Urinary bladder (tissue), 3 donors: ENCODE measurements at regions not wholly inside any gene's neighbourhood (a gene's known extent, or its start where the extent isn't known, plus 50 kb on each side); places are given as distances from the start of the nearest gene placed in this dataset.

Source experiments
- DNase-seq: peaks from one replicate; pipeline ENCODE4 v3.0.0-alpha.2; 2015; ENCODE audit errors: extremely low spot score
- H3K27ac ChIP-seq: one replicate; pipeline ENCODE4 v1.5.1; 2013; ENCODE audit warnings: low read depth, mild to moderate bottlenecking, moderate library complexity
- H3K36me3 ChIP-seq: one replicate; pipeline ENCODE4 v1.6.1; 2013; ENCODE audit warnings: mild to moderate bottlenecking, moderate library complexity; ENCODE audit not compliant: insufficient read depth
- H3K4me1 ChIP-seq: one replicate; pipeline ENCODE4 v1.6.1; 2013; ENCODE audit warnings: mild to moderate bottlenecking, moderate library complexity; ENCODE audit not compliant: insufficient read depth
- H3K4me3 ChIP-seq: one replicate; pipeline ENCODE4 v1.5.1; 2013; ENCODE audit warnings: low read depth, low read length
- WGBS: extraction: QIAGEN DNeasy Blood & Tissue Kit; methylation state at CpG from one replicate; pipeline ENCODE4 v1.1.7; 2013; 5-methylcytosine and 5-hydroxymethylcytosine counted together
- donor health status: healthy with polysubstance abuse.
- donor health status: healthy.

GRCh38 chr10:3452683-3453361 is 280.2 kb upstream of the PITRM1 start:
- H3K27ac ChIP-seq: peak overlapping the region; percentile 74
- no peak for DNase-seq
- no peak overlapping the region for H3K4me3 ChIP-seq
- no peaks in the 10 kb centered on the region for H3K4me1 ChIP-seq
- no peaks in the 10 kb centered on the region for H3K36me3 ChIP-seq
- WGBS: 20% methylated on average over 7 of the region's 7 CpGs

DNA sequence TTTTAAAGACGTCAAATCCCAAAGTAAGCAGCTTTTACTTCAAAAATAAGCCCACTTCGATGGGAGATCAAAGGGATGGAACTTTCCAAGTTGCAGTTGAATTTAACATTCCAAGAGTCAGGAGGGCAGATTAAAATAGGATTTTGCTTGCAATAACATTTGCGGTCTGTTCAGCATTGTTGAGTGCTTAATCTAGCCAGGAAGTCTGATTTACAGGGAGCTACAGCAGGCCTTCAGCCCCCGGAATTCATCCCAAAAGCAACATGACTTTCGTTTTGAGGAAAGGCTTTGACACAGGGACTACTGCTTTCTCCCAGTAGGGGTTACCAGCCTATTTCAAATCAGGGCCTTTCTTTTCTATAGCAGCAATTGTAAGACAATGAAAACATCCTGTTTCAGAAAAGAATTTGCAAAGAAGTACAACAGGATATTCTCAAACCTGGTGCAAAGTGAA is 279.6 kb upstream of the PITRM1 start:
- Histone ChIP-seq H3K27ac (no peak overlapping the region), H3K4me3 (no peak overlapping the region), H3K36me3 (no peaks in the 10 kb centered on the region), H3K4me1 (no peaks in the 10 kb centered on the region)
- no peak for DNase-seq
- WGBS: 6% methylated on average over 5 of the region's 5 CpGs

- Histone ChIP-seq H3K27ac (no peak overlapping the region), H3K4me3 (no peak overlapping the region), H3K36me3 (no peaks in the 10 kb centered on the region), H3K4me1 (no peaks in the 10 kb centered on the region)
- WGBS: 41% methylated on average over 4 of the region's 4 CpGs
- no peak for DNase-seq
These were observed 279.1 kb upstream of the PITRM1 start for GRCh38 chr10:3451516-3452172.

- WGBS: 92% methylated on average over 4 of the region's 4 CpGs
- Histone ChIP-seq H3K4me3 (no peak overlapping the region), H3K27ac (no peak overlapping the region), H3K4me1 (no peaks in the 10 kb centered on the region), H3K36me3 (no peaks in the 10 kb centered on the region)
- DNase-seq: no peak
These were observed 273.6 kb upstream of the PITRM1 start for GRCh38 chr10:3446221-3446620.

- H3K27ac ChIP-seq: no peak overlapping the region
- WGBS: 94% methylated on average over 4 of the region's 4 CpGs
- no peak for DNase-seq
- H3K4me3 ChIP-seq: no peak overlapping the region
- no peaks in the 10 kb centered on the region for H3K36me3 ChIP-seq
- H3K4me1 ChIP-seq: no peaks in the 10 kb centered on the region
These were observed 273.1 kb upstream of the PITRM1 start for GRCh38 chr10:3445648-3446047.

DNA sequence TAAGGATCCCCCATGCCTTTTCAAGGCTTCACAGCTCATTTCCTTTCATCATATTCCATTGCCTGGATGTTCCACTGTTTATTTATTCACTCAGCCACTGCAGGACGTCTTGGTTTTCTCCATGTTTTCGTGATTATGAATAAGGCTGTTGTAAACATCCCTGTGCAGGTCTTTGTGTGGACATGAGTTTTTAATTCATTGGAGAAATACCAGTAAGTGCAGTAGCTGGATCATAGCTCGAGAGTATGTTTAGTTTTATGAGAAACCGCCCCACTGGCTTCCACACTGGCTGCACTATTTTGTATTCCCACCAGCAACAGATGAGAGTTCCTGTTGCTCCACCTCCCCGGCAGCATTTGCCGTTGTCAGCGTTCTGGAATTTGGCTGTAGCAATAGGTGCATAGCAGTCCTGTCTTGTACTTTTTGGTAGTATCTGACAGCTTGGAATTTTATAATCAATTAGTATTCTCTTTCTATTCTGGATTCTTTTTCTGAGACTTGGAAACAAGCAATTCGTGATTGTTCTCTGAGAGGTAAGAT is 269.9 kb upstream of the PITRM1 start:
- Histone ChIP-seq H3K36me3 (no peaks in the 10 kb centered on the region), H3K27ac (no peak overlapping the region), H3K4me1 (no peaks in the 10 kb centered on the region), H3K4me3 (no peak overlapping the region)
- DNase-seq: no peak
- WGBS: 88% methylated on average over 8 of the region's 8 CpGs

DNA sequence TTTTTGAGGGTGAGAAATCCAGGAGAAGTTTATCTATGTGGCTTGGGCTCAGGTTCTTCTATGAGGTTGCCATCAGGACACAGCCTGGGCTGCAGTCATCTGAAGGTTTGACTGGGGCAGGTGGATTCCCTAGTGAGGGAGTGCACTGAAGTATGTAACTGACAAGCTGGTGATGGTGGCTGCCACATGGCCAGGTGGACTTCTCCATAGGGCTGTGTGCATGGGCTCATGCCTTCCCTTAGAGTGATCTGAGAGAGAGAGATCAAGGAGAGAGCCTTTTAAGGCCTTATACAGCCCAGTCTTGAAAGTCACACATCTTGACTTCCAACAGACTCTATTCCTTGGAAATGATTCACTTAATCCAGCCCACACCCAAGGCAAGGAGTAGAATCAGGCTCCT is 266.6 kb upstream of the PITRM1 start:
- Histone ChIP-seq H3K4me3 (no peak overlapping the region), H3K27ac (no peak overlapping the region), H3K4me1 (no peaks in the 10 kb centered on the region), H3K36me3 (no peaks in the 10 kb centered on the region)
- no peak for DNase-seq

DNA sequence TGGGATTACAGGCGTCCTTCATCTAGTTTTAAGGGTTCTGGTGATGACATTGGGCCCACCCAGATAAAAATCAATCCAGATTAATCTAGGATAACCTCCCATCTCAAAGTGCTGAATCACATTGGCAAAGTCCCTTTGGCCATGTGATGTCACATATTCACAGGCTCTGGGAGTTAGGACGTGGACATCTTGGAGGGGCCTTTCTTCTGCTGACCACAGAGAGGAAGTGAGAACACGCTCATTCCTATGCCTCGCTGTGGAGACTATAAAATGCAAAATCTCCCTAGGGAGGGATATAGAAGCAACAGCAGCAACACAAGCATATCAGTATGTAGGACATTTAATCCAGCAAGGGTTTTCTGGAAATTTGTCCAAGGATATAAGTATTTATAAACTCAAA is 266.0 kb upstream of the PITRM1 start:
- DNase-seq: no peak
- no peak overlapping the region for H3K4me3 ChIP-seq
- no peaks in the 10 kb centered on the region for H3K36me3 ChIP-seq
- no peaks in the 10 kb centered on the region for H3K4me1 ChIP-seq
- 77% methylated on average over 4 of the region's 4 CpGs for WGBS
- no peak overlapping the region for H3K27ac ChIP-seq

DNA sequence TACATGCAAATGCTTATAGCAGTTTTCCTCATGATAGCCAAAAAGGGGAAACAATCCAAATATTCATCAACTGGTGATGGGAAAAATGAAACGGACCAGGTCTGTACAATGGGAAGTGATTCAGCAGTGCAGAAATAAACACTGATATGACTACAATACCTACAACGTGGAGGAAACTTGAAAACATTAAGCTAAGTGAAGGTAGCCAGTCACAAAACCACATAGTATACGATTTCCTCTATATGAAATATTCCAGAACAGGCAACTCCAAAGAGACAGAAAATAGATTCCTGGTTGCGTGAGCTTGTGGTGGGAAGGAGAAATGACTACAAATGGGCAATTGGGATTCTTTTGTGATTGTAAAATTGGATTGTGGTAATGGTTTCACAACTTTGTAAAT is 263.1 kb upstream of the PITRM1 start:
- WGBS: 49% methylated on average over 4 of the region's 4 CpGs
- H3K27ac ChIP-seq: no peak overlapping the region
- H3K4me1 ChIP-seq: no peaks in the 10 kb centered on the region
- DNase-seq: no peak
- H3K4me3 ChIP-seq: no peak overlapping the region
- H3K36me3 ChIP-seq: no peaks in the 10 kb centered on the region

GRCh38 chr10:3433988-3434387 is 261.4 kb upstream of the PITRM1 start:
- H3K27ac ChIP-seq: no peak overlapping the region
- no peaks in the 10 kb centered on the region for H3K4me1 ChIP-seq
- WGBS: 86% methylated on average over 6 of the region's 6 CpGs
- DNase-seq: no peak
- no peak overlapping the region for H3K4me3 ChIP-seq
- H3K36me3 ChIP-seq: no peaks in the 10 kb centered on the region

- DNase-seq: no peak
- Histone ChIP-seq H3K27ac (no peak overlapping the region), H3K36me3 (no peaks in the 10 kb centered on the region), H3K4me1 (no peaks in the 10 kb centered on the region), H3K4me3 (no peak overlapping the region)
- WGBS: 91% methylated on average over 6 of the region's 6 CpGs
These were observed 260.5 kb upstream of the PITRM1 start for GRCh38 chr10:3433131-3433530.

GRCh38 chr10:3432081-3432825 is 259.7 kb upstream of the PITRM1 start:
- H3K27ac ChIP-seq: no peak overlapping the region
- WGBS: 94% methylated on average over 4 of the region's 4 CpGs
- no peaks in the 10 kb centered on the region for H3K36me3 ChIP-seq
- DNase-seq: no peak
- no peak overlapping the region for H3K4me3 ChIP-seq
- no peaks in the 10 kb centered on the region for H3K4me1 ChIP-seq

DNA sequence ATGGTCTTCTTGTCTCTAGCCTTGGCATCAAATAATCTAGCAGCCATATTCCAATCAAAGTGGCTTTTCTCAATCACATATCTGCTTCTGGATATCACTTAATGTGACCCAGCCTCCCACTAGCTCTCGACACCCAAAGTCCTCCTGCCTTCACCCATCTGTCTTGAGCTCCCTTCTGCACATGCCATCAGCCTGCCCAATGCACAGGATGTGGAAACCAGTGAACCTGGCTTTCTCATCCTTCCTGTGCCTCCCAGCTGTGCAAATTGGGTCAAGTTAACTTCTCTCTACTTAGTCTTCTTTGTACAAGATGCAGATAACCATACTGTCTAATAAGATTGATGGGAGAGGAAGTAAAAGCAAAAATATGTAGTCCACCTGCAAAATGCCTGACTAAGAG is 257.9 kb upstream of the PITRM1 start:
- Histone ChIP-seq H3K27ac (no peak overlapping the region), H3K36me3 (no peaks in the 10 kb centered on the region)

DNA sequence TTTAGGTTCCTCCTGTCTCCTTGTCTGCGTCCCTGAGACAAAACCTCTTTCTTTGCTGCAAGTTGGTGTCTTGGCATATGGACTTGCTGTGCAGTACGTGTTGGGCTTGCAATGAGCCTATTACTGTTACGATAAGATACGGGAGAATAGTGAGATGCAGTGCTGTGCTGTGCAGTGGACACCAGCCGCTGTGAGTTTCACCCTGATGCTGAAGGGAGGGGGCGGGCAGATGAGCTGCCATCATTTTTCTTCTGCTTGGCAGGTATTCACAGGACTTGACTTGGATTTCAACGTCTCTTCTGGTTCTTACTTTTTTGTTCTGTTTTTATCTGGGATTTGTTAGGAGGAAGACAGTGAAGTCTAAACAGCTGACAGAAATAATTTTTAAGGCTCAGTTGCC is 257.1 kb upstream of the PITRM1 start:
- no peaks in the 10 kb centered on the region for H3K36me3 ChIP-seq
- WGBS: 38% methylated on average over 7 of the region's 7 CpGs
- no peak overlapping the region for H3K27ac ChIP-seq
- H3K4me1 ChIP-seq: peaks cover 1% of the 10 kb centered on the region
- H3K4me3 ChIP-seq: no peak overlapping the region
- DNase-seq: no peak

More for the DNA sequence above, 257.9 kb upstream of the PITRM1 start:
- WGBS: 94% methylated on average over 1 of the region's 1 CpG
- no peak for DNase-seq
- Histone ChIP-seq H3K4me1 (peaks cover under 1% of the 10 kb centered on the region), H3K4me3 (no peak overlapping the region)
